Endothelial cell of umbilical vein (primary cell): ENCODE measurements at regions not wholly inside any gene's neighbourhood (a gene's known extent, or its start where the extent isn't known, plus 50 kb on each side); places are given as distances from the start of the nearest gene placed in this dataset.

Source experiments
- BruUV-seq: library from RNA; stranded (reverse); fragments of 400-500 nt; replicated peaks from 2 replicates; lab custom pipeline; 2021; lab: Mats Ljungman, UMichigan
- CTCF ChIA-PET: fragments of 300-600, 350-600 bp; sonication (Branson Sonifier 250); formaldehyde crosslinking; loops from one replicate; lab custom pipeline; 2021; ENCODE audit warnings: antibody characterized with exemption, inconsistent platforms; lab: Charles Lee
- POLR2A ChIA-PET: fragments of 300-600, 350-600 bp; sonication (Branson Sonifier 250); formaldehyde crosslinking; loops from one replicate; lab custom pipeline; 2021; ENCODE audit warnings: antibody characterized with exemption, inconsistent platforms; lab: Charles Lee
- DNase-seq: peaks from one replicate; pipeline ENCODE4 v3.0.0-alpha.2; 2011; ENCODE audit warnings: low read depth, low spot score
- FAIRE-seq: peaks from 2 replicates; lab custom pipeline; 2011; peaks lifted over from hg19 to GRCh38; lab: Jason Lieb, UNC
- H2AFZ ChIP-seq: 2 replicates; pipeline ENCODE4 v1.6.0; 2012; ENCODE audit warnings: low read depth, low read length, control low read depth, inconsistent platforms
- H3K27ac ChIP-seq: 2 replicates; pipeline ENCODE4 v1.5.1; 2011; ENCODE audit warnings: low read depth, mild to moderate bottlenecking, control low read depth, low read length, moderate library complexity; ENCODE audit not compliant: insufficient read depth
- H3K27me3 ChIP-seq, 2 experiments: 2 replicates each; pipeline versions ENCODE4 v1.6.0 to v1.6.1; 2011; ENCODE audit warnings: low read length in 2 of 2, mixed read lengths in 1 of 2; ENCODE audit not compliant: control insufficient read depth in 2 of 2, insufficient read depth in 2 of 2
- H3K36me3 ChIP-seq, 2 experiments: 2 replicates in 1 of 2; 3 replicates in 1 of 2; pipeline ENCODE4 v1.5.1; 2011; ENCODE audit warnings: low read length in 2 of 2, mild to moderate bottlenecking in 1 of 2, moderate library complexity in 1 of 2; ENCODE audit not compliant: control insufficient read depth in 2 of 2, insufficient read depth in 2 of 2; ENCODE audit errors: extremely low read depth in 1 of 2
- H3K4me1 ChIP-seq: 3 replicates; pipeline ENCODE4 v1.5.1; 2011; ENCODE audit warnings: mild to moderate bottlenecking, low read length; ENCODE audit not compliant: control insufficient read depth, insufficient read depth; ENCODE audit errors: extremely low read depth
- H3K4me2 ChIP-seq: 2 replicates; pipeline ENCODE4 v1.6.1; 2011; ENCODE audit warnings: low read length, control low read depth, mixed read lengths; ENCODE audit not compliant: insufficient read depth
- H3K4me3 ChIP-seq, 3 experiments: fragments of 200-600 bp in 1 of 3; sonication (generic), shearing (Covaris generic) in 1 of 3; replicated peaks in 1 of 3; 2 replicates each; pipeline ENCODE4 v1.5.1; 2011 to 2016; ENCODE audit warnings: control low read depth in 3 of 3, low read length in 3 of 3, mild to moderate bottlenecking in 2 of 3, inconsistent platforms in 1 of 3, low read depth in 1 of 3, moderate library complexity in 1 of 3; ENCODE audit not compliant: insufficient read depth in 1 of 3
- H3K79me2 ChIP-seq: 2 replicates; pipeline ENCODE4 v1.6.0; 2012; ENCODE audit warnings: low read length, inconsistent platforms; ENCODE audit not compliant: control insufficient read depth, insufficient read depth
- H3K9ac ChIP-seq: replicated peaks from 2 replicates; pipeline ENCODE3; 2011; ENCODE audit warnings: low read length, control low read depth; ENCODE audit not compliant: insufficient read depth; ENCODE audit errors: extremely low read depth
- H3K9me1 ChIP-seq: replicated peaks from 3 replicates; pipeline ENCODE4 v1.6.0; 2011; ENCODE audit warnings: mild to moderate bottlenecking, low read length; ENCODE audit not compliant: control insufficient read depth, insufficient read depth; ENCODE audit errors: extremely low read depth
- H3K9me3 ChIP-seq: replicated peaks from 2 replicates; pipeline ENCODE4 v1.5.1; 2012; ENCODE audit warnings: low read length, inconsistent platforms; ENCODE audit not compliant: control insufficient read depth, insufficient read depth
- H4K20me1 ChIP-seq: replicated peaks from 2 replicates; pipeline ENCODE3; 2011; ENCODE audit warnings: mild to moderate bottlenecking, low read length; ENCODE audit not compliant: control insufficient read depth, insufficient read depth; ENCODE audit errors: extremely low read depth
- EZH2 ChIP-seq: IDR thresholded peaks from 2 replicates; pipeline ENCODE4 v1.6.1; 2012; ENCODE audit warnings: borderline replicate concordance, low read depth, mild to moderate bottlenecking, moderate library complexity, low read length, inconsistent platforms; ENCODE audit not compliant: severe bottlenecking
- FOS ChIP-seq: IDR thresholded peaks from 2 replicates; pipeline ENCODE4 v1.6.1; 2011; ENCODE audit warnings: mild to moderate bottlenecking, low read length, moderate library complexity, borderline replicate concordance; ENCODE audit not compliant: insufficient read depth
- GATA2 ChIP-seq: IDR thresholded peaks from 2 replicates; pipeline ENCODE4 v1.7.0; 2011; ENCODE audit warnings: low read depth, mild to moderate bottlenecking, moderate library complexity, mixed read lengths, low read length; ENCODE audit not compliant: insufficient read length, insufficient read depth
- JUN ChIP-seq: IDR thresholded peaks from 2 replicates; pipeline ENCODE4 v1.6.1; 2011; ENCODE audit warnings: borderline replicate concordance, low read depth; ENCODE audit not compliant: insufficient read length, insufficient read depth
- MYC ChIP-seq: IDR thresholded peaks from one replicate; pipeline ENCODE4 v1.6.1; 2011; ENCODE audit warnings: mild to moderate bottlenecking, low read depth, low read length
- POLR2A ChIP-seq: IDR thresholded peaks from 2 replicates; pipeline ENCODE4 v1.6.1; 2012; ENCODE audit warnings: low read depth, mild to moderate bottlenecking, control low read depth, low read length
- POLR2AphosphoS5 ChIP-seq: IDR thresholded peaks from 2 replicates; pipeline ENCODE4 v1.6.1; 2012; ENCODE audit warnings: low read depth, mild to moderate bottlenecking, control low read depth, low read length, moderate library complexity; ENCODE audit not compliant: insufficient read depth
- dilution Hi-C: fragments of 300-500 bp; cut with MboI; formaldehyde crosslinking; loops from one replicate; pipeline ENCODE4 v1.15.0; 2019; ENCODE audit warnings: low sequenced_read_pairs; ENCODE audit not compliant: extremely low pct_ligation_motif_present
- intact Hi-C: fragments of 100-400 bp; cut with micrococcal nuclease; formaldehyde crosslinking; loops from one replicate; pipeline ENCODE4 v1.10.0; 2022
- TF ChIP-seq, protein P1 (sequence below), 2 donors: IDR thresholded peaks; 1 replicate in 1 of 2; 2 replicates in 1 of 2; pipeline ENCODE4 v1.5.1; 2011; ENCODE audit warnings: low read length in 2 of 2, mild to moderate bottlenecking in 2 of 2, moderate library complexity in 2 of 2, control low read depth in 1 of 2, inconsistent platforms in 1 of 2, low read depth in 1 of 2; ENCODE audit not compliant: insufficient read depth in 1 of 2; ENCODE audit errors: extremely low read depth in 1 of 2
- TF ChIP-seq, protein P2 (sequence below): IDR thresholded peaks from 2 replicates; pipeline ENCODE4 v1.6.1; 2011; ENCODE audit not compliant: insufficient read depth, insufficient read length

DNA sequence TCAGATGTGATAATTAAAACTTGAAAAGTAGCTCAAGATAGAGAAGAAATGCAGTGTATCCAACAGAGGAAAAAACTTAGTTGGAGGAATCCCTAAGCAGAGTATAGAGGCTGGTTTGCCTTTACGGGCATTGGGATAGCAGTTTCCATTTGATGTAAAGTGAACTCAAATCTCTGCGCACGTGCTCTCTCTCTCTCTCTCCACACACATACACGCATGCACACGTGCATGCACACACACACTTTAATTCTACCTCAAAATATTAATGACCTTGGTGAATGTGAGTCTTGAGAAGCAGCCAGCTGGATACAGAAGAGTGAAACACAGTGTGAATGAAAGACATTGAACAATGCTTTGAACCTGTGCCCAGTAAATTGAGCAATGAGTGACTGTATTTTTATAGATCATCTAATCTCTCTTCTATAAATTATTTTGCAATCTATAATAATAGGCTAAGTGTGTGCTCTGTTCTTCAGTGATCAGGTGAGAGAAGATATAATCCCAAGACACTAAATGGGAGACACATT, 247.7 kb upstream of the FAM83B start:
- Histone ChIP-seq H4K20me1 (no peaks in the 10 kb centered on the region), H3K4me1 (no peaks in the 10 kb centered on the region), H3K4me2 (no peak overlapping the region), H2AFZ (no peak overlapping the region), H3K9me1 (no peaks in the 10 kb centered on the region), H3K27me3 (no peaks in the 10 kb centered on the region), H3K79me2 (no peaks in the 10 kb centered on the region), H3K36me3 (no peaks in the 10 kb centered on the region), H3K27ac (no peak overlapping the region), H3K4me3 (no peak overlapping the region), H3K9ac (no peak overlapping the region), H3K9me3 (no peaks in the 10 kb centered on the region)
- TF ChIP-seq FOS (no peak), GATA2 (no peak), POLR2A (no peak)
- dilution Hi-C loops = no loop called here
- POLR2A ChIA-PET = no interaction called here
- BruUV-seq = no TSS peak
- DNase-seq (no peak), FAIRE-seq (no peak)
- intact Hi-C loops = no loop called here
- CTCF ChIA-PET = interaction anchor here (1.2 to 1.8 kb wide), 2 partner anchors 8 to 11 kb away, joined by 3 to 11 read pairs; no protein-coding TSS in a partner anchor

DNA sequence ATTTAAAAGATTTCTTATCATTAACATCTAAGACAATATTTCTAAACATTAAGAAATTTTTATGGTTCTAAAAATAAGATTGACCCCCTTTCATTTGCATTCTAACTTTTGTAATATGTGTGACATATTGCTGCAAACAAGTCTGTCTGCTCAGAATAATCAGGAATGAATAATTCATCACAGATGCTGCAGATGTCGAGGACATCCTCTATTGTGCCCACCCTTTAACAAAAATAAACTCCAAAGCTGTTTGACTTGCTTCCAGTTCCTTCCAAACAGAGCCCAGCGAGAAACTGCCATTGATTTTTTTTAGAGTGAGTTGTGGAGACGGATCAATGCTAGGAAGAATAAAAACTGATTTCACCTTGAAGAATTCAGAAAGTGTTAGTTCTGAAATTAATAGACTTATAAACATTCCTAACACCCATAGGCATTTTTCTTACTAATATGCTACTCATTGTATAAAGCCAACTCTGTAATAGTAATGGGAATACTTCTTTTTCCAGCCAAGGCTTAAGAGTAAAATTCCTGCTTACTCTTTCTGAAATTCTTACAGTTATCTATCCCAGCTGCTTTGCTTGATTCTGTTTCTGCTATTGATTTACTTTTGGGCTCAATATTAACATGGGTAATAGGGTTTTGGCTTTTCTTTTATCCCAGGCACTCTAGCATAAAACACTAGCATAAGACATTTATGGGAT, 244.8 kb upstream of the FAM83B start:
- dilution Hi-C loops (no loop called here), intact Hi-C loops (no loop called here)
- DNase-seq (no peak), FAIRE-seq (no peak)
- ChIA-PET POLR2A (no interaction called here), CTCF (no interaction called here)
- no peaks in the 10 kb centered on the region for H4K20me1 ChIP-seq
- H3K9me1 ChIP-seq = no peaks in the 10 kb centered on the region
- no peaks in the 10 kb centered on the region for H3K27me3 ChIP-seq
- H3K36me3 ChIP-seq = no peaks in the 10 kb centered on the region
- TF ChIP-seq, protein P1, sequence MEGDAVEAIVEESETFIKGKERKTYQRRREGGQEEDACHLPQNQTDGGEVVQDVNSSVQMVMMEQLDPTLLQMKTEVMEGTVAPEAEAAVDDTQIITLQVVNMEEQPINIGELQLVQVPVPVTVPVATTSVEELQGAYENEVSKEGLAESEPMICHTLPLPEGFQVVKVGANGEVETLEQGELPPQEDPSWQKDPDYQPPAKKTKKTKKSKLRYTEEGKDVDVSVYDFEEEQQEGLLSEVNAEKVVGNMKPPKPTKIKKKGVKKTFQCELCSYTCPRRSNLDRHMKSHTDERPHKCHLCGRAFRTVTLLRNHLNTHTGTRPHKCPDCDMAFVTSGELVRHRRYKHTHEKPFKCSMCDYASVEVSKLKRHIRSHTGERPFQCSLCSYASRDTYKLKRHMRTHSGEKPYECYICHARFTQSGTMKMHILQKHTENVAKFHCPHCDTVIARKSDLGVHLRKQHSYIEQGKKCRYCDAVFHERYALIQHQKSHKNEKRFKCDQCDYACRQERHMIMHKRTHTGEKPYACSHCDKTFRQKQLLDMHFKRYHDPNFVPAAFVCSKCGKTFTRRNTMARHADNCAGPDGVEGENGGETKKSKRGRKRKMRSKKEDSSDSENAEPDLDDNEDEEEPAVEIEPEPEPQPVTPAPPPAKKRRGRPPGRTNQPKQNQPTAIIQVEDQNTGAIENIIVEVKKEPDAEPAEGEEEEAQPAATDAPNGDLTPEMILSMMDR (IDR thresholded peaks at IDR 0.05; ENCODE audit: extremely low read depth in 1 of 2, insufficient read depth in 1 of 2, low read depth in 1 of 2, low read length in 2 of 2) = no peak
- TF ChIP-seq, protein P2, sequence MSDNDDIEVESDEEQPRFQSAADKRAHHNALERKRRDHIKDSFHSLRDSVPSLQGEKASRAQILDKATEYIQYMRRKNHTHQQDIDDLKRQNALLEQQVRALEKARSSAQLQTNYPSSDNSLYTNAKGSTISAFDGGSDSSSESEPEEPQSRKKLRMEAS = no peak
- no peak for TF ChIP-seq JUN
- TF ChIP-seq POLR2A = no peak
- TF ChIP-seq GATA2 = no peak
- TF ChIP-seq EZH2 = no peak
- TF ChIP-seq MYC = no peak
- TF ChIP-seq FOS = no peak
- no peak for TF ChIP-seq POLR2AphosphoS5
- no peak overlapping the region for H3K9ac ChIP-seq
- H3K9me3 ChIP-seq = no peaks in the 10 kb centered on the region
- no peaks in the 10 kb centered on the region for H3K4me1 ChIP-seq
- H3K4me3 ChIP-seq = no peak overlapping the region
- BruUV-seq = no TSS peak
- no peak overlapping the region for H3K4me2 ChIP-seq
- H3K79me2 ChIP-seq = no peaks in the 10 kb centered on the region
- H3K27ac ChIP-seq = no peak overlapping the region
- H2AFZ ChIP-seq = no peak overlapping the region
